ENCODE measurements at regions not wholly inside any gene's neighbourhood (a gene's known extent, or its start where the extent isn't known, plus 50 kb on each side); places are given as distances from the start of the nearest gene placed in this dataset.

GRCh38 chr9:16230731-16231130 is 639.7 kb downstream of the BNC2 start:
- TF ChIP-seq, protein P1, sequence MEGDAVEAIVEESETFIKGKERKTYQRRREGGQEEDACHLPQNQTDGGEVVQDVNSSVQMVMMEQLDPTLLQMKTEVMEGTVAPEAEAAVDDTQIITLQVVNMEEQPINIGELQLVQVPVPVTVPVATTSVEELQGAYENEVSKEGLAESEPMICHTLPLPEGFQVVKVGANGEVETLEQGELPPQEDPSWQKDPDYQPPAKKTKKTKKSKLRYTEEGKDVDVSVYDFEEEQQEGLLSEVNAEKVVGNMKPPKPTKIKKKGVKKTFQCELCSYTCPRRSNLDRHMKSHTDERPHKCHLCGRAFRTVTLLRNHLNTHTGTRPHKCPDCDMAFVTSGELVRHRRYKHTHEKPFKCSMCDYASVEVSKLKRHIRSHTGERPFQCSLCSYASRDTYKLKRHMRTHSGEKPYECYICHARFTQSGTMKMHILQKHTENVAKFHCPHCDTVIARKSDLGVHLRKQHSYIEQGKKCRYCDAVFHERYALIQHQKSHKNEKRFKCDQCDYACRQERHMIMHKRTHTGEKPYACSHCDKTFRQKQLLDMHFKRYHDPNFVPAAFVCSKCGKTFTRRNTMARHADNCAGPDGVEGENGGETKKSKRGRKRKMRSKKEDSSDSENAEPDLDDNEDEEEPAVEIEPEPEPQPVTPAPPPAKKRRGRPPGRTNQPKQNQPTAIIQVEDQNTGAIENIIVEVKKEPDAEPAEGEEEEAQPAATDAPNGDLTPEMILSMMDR (IDR thresholded peaks at IDR 0.05; ENCODE audit: low read length) = no peak
- no peak for TF ChIP-seq EZH2 (IDR thresholded peaks at IDR 0.05; ENCODE audit: borderline replicate concordance, low read length)
- no peaks in the 10 kb centered on the region for H4K20me1 ChIP-seq (ENCODE audit: insufficient read depth, low read length)
- H3K4me3 ChIP-seq (ENCODE audit: low read depth, low read length, poor library complexity, severe bottlenecking) = no peak overlapping the region
- H2AFZ ChIP-seq (ENCODE audit: low read length) = no peak overlapping the region
- no peaks in the 10 kb centered on the region for H3K9me3 ChIP-seq (ENCODE audit: low read length)
- no peak overlapping the region for H3K27ac ChIP-seq (ENCODE audit: low read depth, low read length, poor library complexity, severe bottlenecking)
- H3F3A ChIP-seq (ENCODE audit: insufficient read depth, low read length) = no peaks in the 10 kb centered on the region
- no peak overlapping the region for H3K4me2 ChIP-seq (ENCODE audit: low read length)
- no peaks in the 10 kb centered on the region for H3K79me2 ChIP-seq (ENCODE audit: insufficient read depth, low read length)
- H3K27me3 ChIP-seq (ENCODE audit: insufficient read depth, low read length) = no peaks in the 10 kb centered on the region
- no peaks in the 10 kb centered on the region for H3K36me3 ChIP-seq (ENCODE audit: insufficient read depth, low read length)
- H3K4me1 ChIP-seq (ENCODE audit: insufficient read depth, low read length, severe bottlenecking) = no peaks in the 10 kb centered on the region
- H3K9ac ChIP-seq (ENCODE audit: low read length) = no peak overlapping the region
- H3K9me2 ChIP-seq (ENCODE audit: low read depth, low read length) = no peaks in the 10 kb centered on the region

GRCh38 chr9:16236311-16236710 is 634.2 kb downstream of the BNC2 start:
- Histone ChIP-seq H3K79me2 (ENCODE audit: insufficient read depth, low read length) (no peaks in the 10 kb centered on the region), H3K9me3 (ENCODE audit: low read length) (no peaks in the 10 kb centered on the region), H3K4me1 (ENCODE audit: insufficient read depth, low read length, severe bottlenecking) (no peaks in the 10 kb centered on the region), H3K27ac (ENCODE audit: low read depth, low read length, poor library complexity, severe bottlenecking) (no peak overlapping the region), H3K9ac (ENCODE audit: low read length) (no peak overlapping the region), H3K4me3 (ENCODE audit: low read depth, low read length, poor library complexity, severe bottlenecking) (no peak overlapping the region), H4K20me1 (ENCODE audit: insufficient read depth, low read length) (no peaks in the 10 kb centered on the region), H3F3A (ENCODE audit: insufficient read depth, low read length) (no peaks in the 10 kb centered on the region), H3K4me2 (ENCODE audit: low read length) (no peak overlapping the region), H3K9me2 (ENCODE audit: low read depth, low read length) (no peaks in the 10 kb centered on the region), H3K36me3 (ENCODE audit: insufficient read depth, low read length) (no peaks in the 10 kb centered on the region), H3K27me3 (ENCODE audit: insufficient read depth, low read length) (no peaks in the 10 kb centered on the region), H2AFZ (ENCODE audit: low read length) (no peak overlapping the region)
- TF ChIP-seq, protein P1 (IDR thresholded peaks at IDR 0.05; ENCODE audit: low read length) = no peak
- no peak for TF ChIP-seq EZH2 (IDR thresholded peaks at IDR 0.05; ENCODE audit: borderline replicate concordance, low read length)

GRCh38 chr9:16236882-16237281 is 633.6 kb downstream of the BNC2 start:
- H3K9ac ChIP-seq (ENCODE audit: low read length) = no peak overlapping the region
- no peak for TF ChIP-seq EZH2 (IDR thresholded peaks at IDR 0.05; ENCODE audit: borderline replicate concordance, low read length)
- TF ChIP-seq, protein P1 (IDR thresholded peaks at IDR 0.05; ENCODE audit: low read length) = no peak
- no peaks in the 10 kb centered on the region for H3K36me3 ChIP-seq (ENCODE audit: insufficient read depth, low read length)
- H3K27me3 ChIP-seq (ENCODE audit: insufficient read depth, low read length) = no peaks in the 10 kb centered on the region; the same call in 1 of the 2 replicates
- H3K27ac ChIP-seq (ENCODE audit: low read depth, low read length, poor library complexity, severe bottlenecking) = no peak overlapping the region
- H2AFZ ChIP-seq (ENCODE audit: low read length) = no peak overlapping the region
- H3F3A ChIP-seq (ENCODE audit: insufficient read depth, low read length) = no peaks in the 10 kb centered on the region
- H4K20me1 ChIP-seq (ENCODE audit: insufficient read depth, low read length) = no peaks in the 10 kb centered on the region
- H3K79me2 ChIP-seq (ENCODE audit: insufficient read depth, low read length) = no peaks in the 10 kb centered on the region
- no peaks in the 10 kb centered on the region for H3K9me2 ChIP-seq (ENCODE audit: low read depth, low read length)
- H3K9me3 ChIP-seq (ENCODE audit: low read length) = no peaks in the 10 kb centered on the region
- H3K4me3 ChIP-seq (ENCODE audit: low read depth, low read length, poor library complexity, severe bottlenecking) = no peak overlapping the region
- H3K4me1 ChIP-seq (ENCODE audit: insufficient read depth, low read length, severe bottlenecking) = no peaks in the 10 kb centered on the region
- no peak overlapping the region for H3K4me2 ChIP-seq (ENCODE audit: low read length)

Data from OCI-LY1 (cell line).